CD4-positive, alpha-beta T cell treated with Interleukin-6 at 100 ng/mL for 8 hours (primary cell): ENCODE measurements at regions not wholly inside any gene's neighbourhood (a gene's known extent, or its start where the extent isn't known, plus 50 kb on each side); places are given as distances from the start of the nearest gene placed in this dataset.
"Not testable (repeated sequence)": the region's sequence is repeated elsewhere in the genome, so short reads cannot be mapped to it uniquely, and the experiment has no call there.

ENCODE experiments used
- DNase-seq: peaks from one replicate; pipeline ENCODE4 v3.0.0-alpha.2; 2020; ENCODE audit warnings: mixed read lengths, low spot score

- no peak for DNase-seq
These were observed 93.4 kb downstream of the ZFP64 start for GRCh38 chr20:52098186-52098585.

GRCh38 chr20:52096117-52096516 is 95.5 kb downstream of the ZFP64 start:
- no peak for DNase-seq

GRCh38 chr20:52094693-52095092 is 96.9 kb downstream of the ZFP64 start:
- no peak for DNase-seq

DNA sequence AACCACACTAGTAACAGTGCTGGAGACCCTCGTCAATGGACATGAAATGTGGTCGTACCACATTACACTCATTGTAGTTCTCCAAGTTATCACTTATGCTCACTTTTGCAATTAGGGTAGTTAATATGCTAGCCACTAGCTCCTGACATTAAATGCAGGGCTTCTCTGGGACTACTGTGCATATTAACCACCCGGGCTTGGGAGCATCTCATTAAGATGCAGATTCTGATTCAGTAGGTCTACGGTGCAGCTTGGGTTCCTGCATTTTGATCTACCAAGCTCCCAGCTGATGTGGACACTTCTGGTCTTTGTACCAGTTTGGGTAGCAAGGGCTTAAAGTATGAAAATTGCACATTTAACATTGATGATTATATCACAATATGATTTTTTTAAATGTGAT is 98.0 kb downstream of the ZFP64 start:
- DNase-seq = no peak

DNA sequence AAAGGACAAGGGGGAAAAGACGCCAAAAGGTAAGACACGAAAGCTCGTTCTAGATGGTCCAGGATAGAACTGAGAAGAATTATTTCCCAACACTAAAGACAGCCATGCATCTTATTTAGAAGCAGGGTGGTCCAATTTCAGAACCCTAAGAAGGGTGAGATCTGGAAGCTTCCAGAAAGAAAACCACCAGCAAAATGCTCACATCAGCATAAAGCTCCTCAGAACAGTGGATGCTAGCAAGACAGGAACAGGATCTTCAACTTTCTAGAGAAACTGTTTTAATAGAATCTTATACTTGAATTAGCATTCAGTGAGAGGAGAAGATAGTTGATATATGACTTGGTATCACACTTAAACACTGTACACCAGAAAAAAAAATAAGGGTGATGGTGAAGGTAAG is 101.5 kb downstream of the ZFP64 start:
- no peak for DNase-seq

GRCh38 chr20:52087471-52087870 is 104.1 kb downstream of the ZFP64 start:
- no peak for DNase-seq

- no peak for DNase-seq
These were observed 104.7 kb downstream of the ZFP64 start for GRCh38 chr20:52086878-52087277.

DNA sequence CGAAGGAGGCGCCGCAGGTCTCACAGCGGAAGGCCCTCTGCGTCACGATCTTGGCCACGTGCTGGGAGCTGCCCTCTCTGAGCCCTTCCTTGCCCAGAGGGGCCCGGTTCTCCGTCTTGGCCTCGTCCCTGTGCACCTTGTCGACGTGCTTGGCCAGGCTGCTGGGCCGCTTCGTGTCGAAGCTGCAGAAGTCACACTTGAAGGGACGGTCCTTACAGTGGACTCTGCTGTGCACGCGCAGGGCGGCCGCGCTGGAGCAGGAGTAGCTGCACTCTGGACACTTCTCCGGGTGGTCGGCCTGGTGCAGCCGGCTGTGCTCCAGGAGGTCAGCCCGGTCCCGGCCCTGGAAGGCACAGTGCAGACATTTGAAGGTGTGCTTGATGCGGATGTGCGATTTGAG is 106.9 kb downstream of the ZFP64 start:
- no peak for DNase-seq

- no peak for DNase-seq
These were observed 107.8 kb downstream of the ZFP64 start for GRCh38 chr20:52083627-52084232.

DNA sequence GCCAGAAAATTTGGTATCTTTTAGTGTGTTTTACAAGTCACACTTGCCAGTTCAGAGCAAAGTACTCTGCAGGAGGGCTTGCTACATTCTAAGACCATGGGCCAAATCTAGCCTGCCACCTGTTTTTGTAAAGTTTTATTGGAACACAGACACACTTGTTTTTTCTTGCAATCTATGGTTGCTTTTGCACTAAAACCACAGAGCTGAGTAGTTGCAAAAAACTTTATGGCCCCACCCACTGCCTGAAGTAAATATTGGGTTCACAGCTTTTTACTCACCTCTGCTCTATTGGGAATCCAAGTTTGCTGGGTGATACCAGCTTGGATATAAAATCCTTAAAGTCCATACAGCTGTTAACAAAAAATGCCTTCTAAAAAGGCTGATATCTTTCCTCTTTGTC is 109.0 kb downstream of the ZFP64 start:
- DNase-seq = no peak

- DNase-seq = no peak
These were observed 109.8 kb downstream of the ZFP64 start for GRCh38 chr20:52081791-52082190.

GRCh38 chr20:52081066-52081465 is 110.5 kb downstream of the ZFP64 start:
- no peak for DNase-seq

GRCh38 chr20:52078289-52078688 is 113.3 kb downstream of the ZFP64 start:
- DNase-seq = no peak

DNA sequence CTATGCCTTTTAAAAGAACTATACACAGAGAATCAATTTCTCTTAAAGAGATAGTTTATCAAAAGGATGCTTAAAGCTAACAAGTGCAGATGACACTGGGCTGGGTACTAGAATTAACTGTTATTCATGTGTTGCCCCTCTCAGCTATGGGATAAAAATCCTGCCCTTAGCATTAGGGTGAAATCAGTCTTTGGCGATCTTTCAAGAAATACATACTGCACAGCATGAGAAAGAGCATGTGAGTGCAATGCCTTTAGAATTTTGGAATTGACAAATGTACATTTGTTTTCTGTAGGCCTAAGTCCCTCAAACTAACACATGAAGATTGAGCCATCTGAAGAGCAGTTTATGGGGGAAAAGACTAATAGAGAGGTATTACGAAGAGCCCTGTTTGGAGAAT is 115.4 kb downstream of the ZFP64 start:
- no peak for DNase-seq

GRCh38 chr20:52075400-52075799 is 116.2 kb downstream of the ZFP64 start:
- no peak for DNase-seq

- no peak for DNase-seq
These were observed 120.4 kb downstream of the ZFP64 start for GRCh38 chr20:52071136-52071535.

DNA sequence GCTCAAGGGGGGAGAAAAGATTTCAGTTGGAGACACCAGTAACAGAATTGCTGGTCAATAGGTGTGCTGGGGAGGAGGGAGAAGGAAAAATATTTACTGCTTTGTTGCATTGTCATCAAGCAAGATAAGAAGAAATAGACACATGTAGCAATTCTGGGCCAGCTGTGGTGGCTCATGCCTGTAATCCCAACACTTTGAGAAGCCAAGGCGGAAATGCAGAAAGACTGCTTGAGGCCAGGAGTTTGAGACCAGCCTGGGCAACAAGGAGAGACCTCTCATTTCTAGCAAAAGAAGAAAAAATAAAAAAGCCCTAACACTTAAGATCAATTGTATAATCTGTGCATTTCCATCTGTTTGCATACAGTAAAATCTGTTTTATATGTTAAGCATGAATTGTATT is 126.6 kb downstream of the ZFP64 start:
- DNase-seq = no peak

DNA sequence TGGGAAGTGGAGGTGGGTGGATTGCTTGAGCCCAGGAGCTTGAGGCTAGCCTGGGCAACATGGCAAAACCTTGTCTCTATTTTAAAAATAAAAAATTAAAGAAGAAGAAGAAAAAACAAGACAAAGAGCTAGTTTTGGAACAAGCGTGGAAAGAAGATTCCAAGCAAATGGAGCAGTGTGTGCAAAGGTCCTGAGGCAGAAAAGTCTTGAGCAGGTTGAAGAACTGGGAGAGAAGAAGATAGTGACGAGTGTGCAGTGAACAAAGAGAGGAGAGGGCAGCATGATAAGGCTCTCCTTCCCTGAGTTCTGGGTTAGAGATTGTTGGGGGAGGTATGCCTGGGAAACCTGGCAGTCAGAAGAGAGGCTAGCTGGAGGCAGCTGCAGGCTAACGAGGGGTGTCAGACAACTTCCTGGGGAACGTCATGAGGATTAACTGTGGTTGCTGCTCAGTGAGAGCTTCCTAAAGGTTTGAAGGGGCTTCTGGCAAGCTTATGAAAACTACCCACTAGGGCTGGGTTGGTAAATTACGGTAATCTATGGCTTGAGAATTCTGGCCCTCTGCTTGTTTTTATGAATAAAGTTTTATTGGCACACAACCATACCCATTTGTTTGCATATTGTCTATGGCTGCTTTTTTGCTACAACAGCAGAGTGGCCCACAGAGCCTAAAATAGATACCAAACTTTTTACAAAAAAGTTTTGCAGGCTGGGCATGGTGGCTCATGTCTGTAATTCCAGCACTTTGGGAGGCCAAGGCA is 128.9 kb downstream of the ZFP64 start:
- no peak for DNase-seq

DNA sequence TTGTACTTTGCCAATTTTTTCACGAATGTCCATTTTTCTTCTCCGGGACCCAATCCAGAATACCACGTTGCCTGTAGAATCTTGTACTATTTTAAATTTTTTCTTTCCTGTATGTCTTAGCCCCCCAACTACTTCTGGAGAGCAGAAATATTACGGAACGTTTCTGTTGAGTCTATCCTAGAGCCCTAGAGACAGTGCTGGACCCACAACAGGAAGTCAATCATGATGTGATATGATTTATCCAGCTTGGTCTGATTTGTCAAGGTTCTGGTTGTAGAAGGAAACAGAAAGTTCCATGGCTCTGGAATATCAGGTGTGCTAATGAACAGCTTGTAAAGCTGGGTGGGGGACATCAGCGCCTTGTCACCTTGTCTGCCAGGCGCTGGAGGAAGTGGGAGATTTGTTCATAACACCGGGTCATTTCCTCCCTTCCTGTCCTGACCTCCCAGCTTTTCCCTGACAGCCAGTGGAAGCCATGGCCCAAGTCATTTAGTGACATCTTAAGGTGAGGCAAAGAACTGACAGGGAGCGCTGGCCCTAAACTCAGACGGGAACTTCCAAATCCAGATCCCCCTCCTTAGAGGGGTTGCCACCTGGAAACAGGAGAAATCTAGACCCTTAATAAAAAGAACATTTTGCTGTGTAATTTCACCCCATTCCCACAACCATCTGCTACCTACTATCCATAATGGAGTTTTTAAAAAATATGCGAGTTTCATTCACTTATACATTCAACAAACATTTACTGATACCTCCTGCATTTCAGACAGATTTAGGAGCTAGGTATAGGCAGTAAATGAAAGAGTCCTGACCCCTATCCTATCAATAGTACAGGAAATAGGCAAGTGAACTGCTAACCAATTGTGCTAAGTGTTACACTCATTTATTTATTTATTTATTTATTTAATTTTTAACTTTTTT is 130.5 kb downstream of the ZFP64 start:
- DNase-seq = no peak

- not testable (repeated sequence) for DNase-seq
These were observed 134.4 kb downstream of the ZFP64 start for GRCh38 chr20:52057133-52057532.

GRCh38 chr20:52056203-52057062 is 135.1 kb downstream of the ZFP64 start:
- DNase-seq = no peak

DNA sequence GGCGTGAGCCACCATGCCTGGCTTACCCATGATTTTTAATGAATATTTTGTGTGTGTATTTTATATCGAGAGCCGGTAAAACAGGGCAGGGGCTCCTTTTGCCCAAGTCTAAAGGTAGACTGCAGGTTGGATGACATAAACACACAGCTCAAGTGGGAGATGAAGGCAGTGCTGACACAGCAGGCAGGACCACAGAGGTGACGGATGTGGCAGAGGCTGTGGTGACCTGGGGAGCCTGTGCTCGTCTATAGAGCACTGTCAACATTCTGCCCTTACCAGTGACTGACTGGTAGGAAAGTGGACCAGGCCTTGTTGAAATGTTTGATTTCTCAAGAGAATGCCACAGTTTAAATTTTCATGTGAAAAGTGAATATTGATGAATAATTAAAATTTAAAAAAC is 137.5 kb downstream of the ZFP64 start:
- DNase-seq = peak; percentile 15
